Epidermal melanocyte (primary cell): ENCODE measurements at regions not wholly inside any gene's neighbourhood (a gene's known extent, or its start where the extent isn't known, plus 50 kb on each side); places are given as distances from the start of the nearest gene placed in this dataset.
"Not testable (repeated sequence)": the region's sequence is repeated elsewhere in the genome, so short reads cannot be mapped to it uniquely, and the experiment has no call there.

Experiments used
- DNase-seq: peaks from one replicate; pipeline ENCODE4 v3.0.0; 2011; ENCODE audit warnings: low spot score; ENCODE audit not compliant: insufficient read length

DNA sequence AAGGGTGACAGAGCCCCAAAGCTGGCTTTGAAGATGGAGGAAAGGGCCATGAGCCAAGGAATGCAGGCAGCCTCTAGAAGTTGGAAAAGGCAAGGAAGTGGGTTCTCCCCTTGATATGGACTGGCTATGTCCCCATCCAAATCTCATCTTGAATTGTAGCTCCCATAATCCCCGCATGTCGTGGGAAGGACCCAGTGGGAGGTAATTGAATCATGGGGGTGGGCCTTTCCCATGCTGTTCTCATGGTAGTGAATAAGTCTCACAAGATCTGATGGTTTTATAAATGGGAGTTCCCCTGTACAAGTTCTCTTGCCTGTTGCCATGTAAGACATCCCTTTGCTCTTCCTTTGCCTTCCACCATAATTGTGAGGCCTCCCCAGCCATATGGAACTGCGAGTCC is 65.0 kb upstream of the NANOS1 start:
- not testable (repeated sequence) for DNase-seq

DNA sequence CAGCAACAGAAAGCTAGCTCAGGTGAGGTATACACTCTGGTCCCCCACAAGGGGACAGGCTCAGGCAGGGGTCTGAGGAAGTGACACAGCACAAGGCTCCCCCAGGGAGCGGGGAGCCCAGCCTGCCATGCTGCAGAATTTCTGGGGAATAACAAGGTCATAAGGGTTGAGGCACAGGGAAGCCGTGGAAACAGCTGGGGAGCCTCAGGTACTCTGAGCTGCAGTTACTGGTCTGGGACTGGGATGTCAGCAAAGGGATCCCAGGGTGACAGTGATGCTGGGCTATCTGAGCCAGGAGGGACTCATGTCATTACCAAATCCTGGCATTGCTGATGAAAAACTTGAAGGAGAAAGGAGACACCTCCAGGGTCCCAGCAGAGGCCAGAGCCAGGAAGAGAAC is 64.4 kb upstream of the NANOS1 start:
- no peak for DNase-seq

DNA sequence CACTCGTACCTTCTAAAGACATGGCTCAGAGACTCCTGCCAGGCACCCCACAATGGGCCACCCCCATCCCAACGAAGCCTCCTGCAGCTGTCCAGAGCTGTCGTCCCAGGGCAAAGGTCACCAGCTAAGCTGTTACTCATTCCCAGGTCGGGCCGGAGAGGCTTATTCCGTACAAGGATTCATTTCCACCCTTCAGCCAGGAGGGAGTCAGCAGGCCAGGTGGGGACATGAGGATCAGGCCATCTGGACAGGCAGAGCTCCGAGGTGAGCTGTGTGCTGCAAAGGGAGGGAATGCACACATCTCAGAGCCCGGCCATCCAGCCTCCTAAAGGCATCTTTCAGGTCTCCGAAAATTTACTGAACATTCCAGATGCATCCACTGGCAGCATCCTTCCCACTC is 63.9 kb upstream of the NANOS1 start:
- DNase-seq = no peak

DNA sequence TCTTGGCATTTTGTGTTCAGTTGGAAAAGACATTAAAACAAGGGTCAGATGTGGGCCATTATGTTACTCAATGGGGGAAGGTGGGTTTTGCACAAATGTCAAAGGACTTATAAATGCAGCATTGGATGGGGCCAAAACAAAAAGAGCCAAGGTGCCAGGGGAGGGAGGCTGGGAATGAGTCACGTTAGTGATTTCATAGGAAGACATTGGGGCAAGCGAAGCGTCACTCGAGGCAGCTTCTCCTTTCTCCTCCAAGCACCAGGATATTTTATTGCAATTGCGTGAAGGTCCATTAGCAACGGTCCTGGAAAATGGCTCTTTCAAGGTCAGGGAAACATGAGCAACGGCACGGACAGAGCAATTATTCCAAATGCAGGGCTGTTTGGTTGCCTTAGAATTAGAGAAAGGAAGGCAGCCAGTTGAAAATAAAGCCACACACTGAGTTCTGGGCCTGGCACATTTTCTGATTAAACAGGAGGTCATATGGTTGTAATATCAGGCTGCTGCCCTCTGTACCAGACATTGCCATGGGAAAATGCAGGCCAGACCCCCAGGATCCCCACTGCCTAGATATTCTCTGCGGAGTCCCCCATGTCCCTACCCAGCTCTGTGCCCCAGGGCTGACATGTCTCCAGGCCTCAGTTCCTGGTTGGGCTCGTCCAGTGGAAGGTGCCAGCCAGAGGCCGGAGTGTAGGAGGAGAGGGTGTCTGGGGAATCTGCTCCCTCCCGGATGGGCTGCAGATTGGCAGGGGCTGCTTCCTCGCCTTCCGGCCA is 63.3 kb upstream of the NANOS1 start:
- DNase-seq = no peak

DNA sequence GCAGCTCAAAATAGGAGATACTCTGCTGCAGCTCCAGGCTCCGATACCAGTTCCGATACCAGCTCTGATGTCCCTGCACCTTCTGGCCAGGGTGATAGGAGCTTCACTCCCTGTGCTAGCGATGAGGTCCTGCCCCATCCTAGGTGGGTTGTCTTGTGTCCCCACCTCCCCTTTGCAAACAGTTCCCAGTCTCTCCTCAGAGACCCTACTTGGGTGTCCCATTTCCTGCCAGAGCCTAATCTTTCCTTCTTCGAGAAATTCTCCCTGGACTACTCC is 62.7 kb upstream of the NANOS1 start:
- DNase-seq = no peak

DNA sequence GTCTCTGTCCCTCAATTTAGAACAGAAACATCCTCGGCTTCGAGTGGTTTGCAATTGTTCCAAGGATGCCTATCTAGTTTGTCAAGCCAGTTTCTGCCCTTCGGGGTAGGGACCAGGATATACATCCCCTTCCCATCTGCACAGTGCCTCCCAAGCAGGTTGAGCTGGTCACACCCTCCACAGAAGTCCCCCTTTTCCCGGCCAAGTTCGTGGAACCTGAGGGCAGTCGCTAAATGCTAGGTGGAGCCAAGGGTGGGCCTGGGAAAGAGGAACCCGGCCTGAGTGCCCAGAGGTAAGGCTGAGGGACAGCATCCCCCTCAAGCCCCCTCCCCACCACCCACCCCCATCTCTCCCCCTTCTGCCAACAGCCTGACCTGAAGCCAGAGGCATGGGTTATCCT is 62.4 kb upstream of the NANOS1 start:
- no peak for DNase-seq

DNA sequence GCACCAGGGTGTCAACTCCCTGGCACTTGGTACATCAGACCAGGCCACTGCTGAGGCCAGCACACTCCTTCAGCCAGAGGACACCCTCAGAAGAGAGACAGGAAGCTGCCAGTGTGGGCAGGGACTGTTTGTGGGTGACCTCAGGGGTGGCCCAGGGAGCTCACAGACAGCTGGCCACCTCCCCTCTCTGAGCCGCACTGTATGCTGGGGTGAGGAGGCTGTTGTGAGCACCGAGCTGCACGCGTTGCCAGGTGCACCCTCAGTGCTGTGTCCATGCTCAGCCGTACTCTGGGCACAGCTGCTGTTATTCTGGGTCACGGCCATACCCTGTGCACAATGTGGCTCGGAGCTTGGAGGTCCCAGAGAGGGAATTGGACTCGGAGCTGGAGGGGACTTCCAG is 61.5 kb upstream of the NANOS1 start:
- DNase-seq = no peak

DNA sequence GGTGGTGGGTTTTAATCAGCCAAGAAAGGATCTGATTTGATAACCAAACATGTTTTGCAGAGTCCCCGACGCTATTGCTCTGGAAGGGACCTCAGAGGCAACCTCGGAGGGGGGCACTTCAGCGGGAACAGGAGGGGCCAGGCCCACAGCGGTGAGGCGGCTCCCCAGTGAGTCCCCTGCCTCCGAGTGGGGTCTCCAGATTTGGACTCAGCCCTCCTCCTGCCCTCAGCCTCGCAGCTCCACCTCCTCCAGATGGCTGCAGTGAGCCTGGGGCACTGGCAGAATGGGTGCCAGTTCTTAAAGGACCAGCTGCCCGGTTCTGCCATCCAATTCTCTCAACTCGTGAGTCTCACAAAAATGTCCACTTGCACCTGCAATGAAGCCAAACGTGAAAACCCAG is 61.0 kb upstream of the NANOS1 start:
- no peak for DNase-seq

DNA sequence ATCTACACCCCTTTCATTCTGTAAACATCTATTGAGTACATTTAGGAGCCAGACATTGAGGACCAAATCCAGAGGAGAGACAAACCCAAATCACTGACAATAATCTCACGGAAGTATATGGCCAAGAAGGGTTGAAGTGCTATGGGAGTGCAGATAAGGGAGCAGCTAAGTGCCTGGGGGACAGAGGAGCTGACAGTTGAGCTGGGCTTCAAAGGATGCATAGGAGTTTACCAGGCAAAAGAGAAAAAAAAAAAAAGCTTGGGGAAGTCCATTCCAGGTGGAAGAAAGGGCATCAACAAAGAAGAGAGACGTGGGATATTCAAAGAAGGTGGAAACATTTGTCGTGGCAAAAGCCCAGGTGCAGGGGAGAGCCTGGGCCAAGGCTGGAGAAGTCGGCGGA is 60.5 kb upstream of the NANOS1 start:
- no peak for DNase-seq

DNA sequence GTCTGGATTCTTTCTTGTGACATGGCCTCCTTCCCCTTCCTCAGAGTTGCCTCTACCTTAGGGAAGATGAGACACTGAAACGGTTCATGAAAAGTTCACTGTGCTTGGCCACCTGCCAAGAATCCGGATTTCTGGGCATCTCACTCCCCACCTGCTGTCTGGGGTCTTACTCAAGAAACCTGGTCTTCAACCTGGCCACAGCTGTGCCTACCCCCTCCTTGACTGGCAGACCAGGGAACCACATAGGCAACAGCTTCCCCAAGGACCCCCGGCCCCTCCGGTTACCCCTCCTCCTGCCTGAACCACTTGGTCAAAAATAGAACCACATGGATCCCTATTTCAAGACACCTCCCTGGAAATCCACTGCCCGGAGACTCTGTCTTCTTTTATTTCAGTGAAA is 58.7 kb upstream of the NANOS1 start:
- DNase-seq = no peak

DNA sequence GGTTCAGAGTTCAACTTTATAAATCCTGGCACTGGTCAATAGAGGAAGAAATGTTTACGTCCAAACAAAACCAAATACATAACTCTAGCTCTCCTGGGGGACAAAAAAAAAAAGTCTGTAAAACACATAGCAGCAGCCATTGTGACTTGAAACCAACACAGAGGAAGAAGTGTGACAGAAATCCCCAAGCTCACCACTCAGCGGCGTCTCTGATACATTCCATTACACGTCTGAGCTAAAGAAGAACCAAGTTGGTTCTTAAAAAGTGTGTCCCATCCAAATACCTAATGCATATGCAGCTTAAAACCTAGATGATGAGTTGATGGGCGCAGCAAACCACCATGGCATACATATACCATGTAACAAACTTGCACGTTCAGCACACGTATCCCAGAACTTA is 58.3 kb upstream of the NANOS1 start:
- DNase-seq = no peak

DNA sequence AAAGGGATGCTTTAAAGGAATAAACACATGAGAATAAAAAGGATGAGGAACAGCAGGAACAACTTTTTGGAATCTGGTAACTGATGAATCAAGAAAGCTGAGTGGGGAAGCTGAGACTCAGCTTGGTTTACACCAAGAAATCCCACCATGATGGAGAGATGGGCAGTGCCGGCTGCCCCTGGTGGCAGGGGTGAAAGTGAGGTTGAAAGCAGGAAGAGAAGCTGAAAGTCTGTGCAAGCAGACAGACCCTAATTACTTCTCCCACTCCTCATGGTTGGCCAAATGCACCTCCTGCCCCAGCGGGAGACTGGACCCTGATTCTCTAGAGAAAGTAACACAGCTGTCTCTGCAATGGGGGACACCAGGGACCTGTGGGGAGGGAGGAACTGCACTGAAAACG is 57.6 kb upstream of the NANOS1 start:
- DNase-seq = no peak

DNA sequence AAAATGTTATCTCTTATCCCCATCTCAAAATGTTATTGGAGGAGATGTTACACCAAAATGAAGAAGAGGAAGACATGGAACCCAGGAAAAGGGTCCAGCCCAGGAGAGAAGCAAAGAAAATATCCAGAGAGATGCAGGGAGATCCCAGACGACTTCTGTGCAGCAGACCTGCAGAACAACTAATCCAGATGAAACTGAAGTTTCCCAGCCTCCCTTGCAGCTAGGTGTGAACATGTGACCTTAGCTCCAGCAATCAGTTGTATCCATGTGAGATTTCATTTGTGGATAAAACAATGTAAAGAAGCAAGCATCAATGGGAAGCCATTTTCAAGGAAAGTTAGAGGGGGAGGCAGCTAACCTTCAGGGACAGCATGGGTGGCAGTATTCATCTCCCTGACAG is 55.8 kb upstream of the NANOS1 start:
- no peak for DNase-seq

DNA sequence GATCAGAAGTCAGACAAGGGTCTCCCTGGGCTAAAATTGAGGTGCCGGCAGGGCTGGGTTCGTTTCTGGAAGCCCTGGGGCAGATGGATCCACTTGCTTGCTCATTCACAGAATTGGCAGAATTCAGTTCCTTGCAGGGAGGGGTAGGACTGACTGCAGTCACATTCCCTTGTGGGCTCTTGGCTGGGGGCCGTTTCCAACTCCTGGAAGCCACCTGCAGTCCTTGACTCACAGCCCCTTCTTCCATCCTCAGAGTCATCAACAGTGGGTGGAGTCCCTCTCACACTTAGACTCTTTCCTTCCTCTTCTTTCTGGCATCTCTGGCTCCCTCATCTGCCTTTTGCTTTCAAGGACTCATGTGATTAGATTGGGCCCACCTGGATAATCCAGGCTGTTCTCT is 54.6 kb upstream of the NANOS1 start:
- no peak for DNase-seq

DNA sequence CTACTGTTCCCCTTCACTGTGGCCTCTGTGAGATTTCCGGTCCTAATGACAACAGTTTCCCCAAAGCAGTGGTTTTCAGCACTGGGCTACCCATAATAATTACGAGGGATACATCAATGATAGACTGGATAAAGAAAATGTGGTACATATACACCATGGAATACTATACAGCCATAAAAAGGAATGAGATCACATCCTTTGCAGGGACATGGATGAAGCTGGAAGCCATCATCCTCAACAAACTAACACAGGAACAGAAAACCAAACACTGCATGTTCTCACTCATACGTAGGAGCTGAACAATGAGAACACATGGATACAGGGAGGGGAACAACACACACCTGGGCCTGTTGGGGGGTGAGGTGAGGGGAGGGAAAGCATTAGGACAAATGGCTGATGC is 53.3 kb upstream of the NANOS1 start:
- DNase-seq = not testable (repeated sequence)

DNA sequence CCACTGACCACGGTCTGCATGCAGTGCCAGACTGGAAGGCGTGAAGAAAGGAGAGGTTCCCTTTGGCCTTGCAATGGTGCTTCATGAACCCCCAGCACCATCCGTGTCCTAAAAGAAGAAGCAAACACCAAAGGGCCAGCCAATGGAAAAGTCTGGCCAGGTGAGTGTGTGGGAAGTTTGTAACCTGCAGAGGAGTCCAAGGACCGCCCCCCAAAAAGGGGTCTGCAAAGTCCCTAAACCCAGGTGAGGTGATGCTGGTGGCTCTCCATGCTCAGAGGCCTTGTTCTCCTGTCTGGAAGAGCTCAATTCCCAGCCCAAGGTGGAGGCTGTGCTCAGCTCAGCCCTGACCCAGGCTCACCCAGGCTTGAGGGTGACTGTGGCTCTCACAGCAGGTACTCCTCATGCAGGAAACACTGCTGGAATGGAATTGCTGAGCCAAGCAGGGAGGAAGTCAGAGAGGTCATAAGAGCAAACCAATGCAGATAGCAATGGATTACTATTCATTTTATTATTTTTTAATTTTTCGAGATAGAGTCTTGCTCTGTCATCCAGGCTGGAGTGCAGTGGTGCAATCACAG is 52.4 kb upstream of the NANOS1 start:
- DNase-seq = no peak

DNA sequence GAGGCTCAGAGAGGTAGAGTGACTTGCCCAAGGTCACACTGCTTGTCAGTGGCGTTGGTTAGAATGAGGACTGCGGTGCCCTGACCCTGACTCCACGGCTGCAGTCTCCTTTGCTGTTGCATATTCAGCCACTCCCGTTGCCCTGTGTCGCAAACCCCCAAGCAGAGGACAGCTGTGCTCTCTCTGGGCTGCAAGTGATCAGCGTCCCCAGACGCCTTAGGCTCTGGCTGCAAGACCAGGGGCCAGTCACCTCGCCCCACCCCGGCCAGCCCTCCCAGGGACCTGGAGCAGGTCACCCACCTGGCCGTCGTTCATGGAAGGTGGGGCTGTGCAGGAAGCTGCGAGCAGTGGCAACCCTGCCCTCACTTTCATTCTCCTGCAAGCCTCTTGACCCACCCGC is 51.7 kb upstream of the NANOS1 start:
- no peak for DNase-seq

DNA sequence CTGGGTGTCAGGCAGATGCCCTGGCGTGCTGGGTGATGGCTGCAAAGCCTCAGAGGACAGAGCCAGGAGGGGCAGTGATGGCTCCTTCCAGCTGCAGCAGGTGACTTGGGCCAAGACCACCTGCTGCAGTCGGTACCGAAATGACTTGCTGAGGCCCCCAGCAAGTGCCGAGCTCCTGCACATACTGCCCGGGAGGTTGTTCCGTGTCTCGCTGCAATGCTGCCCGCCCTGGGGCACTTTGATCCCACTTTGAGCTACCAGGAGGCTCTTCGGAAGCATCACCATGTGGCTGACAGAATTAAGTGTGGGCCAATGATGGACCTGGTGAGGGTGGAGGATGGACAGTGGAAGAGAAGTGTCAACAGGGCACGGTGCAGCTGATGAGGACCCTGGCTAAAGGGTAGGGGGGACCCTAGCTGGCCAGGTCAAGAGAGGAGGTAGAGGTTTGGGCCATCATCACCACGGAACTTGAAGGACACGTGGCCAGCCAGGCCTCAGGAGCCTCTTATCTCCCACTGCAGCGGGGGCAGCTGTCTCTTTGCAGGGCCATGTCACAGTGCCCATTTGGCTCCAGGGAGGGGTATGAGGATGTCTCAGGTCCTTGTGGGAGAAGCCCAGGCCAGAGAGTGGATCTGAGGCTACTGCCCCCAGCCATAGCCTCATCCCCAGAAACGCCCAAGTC is 51.1 kb upstream of the NANOS1 start:
- DNase-seq = no peak

DNA sequence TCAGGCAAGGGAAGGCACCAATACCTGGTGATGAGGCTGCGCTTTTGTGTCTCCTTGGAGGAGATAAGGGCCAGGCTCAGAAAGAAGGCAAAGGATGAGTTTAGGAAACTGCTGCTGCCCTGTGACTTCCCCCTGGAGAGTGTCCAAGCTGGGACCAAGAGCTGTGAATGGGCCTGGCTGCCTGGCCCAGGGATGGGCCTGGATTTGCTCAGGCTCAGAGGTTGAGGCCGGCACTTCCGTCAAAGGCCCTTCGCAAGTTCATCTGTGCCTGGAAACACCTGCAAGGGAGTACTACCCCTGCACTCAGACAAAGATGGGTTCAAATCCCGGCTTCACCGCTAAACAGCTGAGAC is 50.5 kb upstream of the NANOS1 start:
- no peak for DNase-seq

DNA sequence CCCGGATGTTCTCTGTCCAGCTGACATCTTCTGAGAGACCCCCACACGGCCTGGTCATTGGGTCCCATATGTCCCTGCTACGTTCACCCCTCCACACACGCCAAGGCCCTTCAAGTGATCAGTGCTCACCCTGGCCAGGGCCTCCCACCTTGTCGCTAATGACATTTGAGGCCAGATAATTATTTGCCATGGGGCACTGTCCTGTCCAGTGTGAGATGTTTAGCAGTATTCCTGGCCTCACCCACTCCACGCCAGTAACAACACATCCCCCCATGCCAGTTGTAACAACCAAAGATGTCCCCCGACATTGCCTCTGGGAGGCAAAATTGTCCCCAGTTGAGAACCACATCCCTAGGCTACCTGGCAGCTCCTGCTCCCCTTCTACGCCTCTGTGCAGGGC is 49.9 kb upstream of the NANOS1 start:
- no peak for DNase-seq
